ENCODE measurements at regions not wholly inside any gene's neighbourhood (a gene's known extent, or its start where the extent isn't known, plus 50 kb on each side); places are given as distances from the start of the nearest gene placed in this dataset.

GRCh38 chr10:33772370-33773252, 438.1 kb upstream of the NRP1 start:
- no peak for TF ChIP-seq CTCF (IDR thresholded peaks at IDR 0.05)

DNA sequence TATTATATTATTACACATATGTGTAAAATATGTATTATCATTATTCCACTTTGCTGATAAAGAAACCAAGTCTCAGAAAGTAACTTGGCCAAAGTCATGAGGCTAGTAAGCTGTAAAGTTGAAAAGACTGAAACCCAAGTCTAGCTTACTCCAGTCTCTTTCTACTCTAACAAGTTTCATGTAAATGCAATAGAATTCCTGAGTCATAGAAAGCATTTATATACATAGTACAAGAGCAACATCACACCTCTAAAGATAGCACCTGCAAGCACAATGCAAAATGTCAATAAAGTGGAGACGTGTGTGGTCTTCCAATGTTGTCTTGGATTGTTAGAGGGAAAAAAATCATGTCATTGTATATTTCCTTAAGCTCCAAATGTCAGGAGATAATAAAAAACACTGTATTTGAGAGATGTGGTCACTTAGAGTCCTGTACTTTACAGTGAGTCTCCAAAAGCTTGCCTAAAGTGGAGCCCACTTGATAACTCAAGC, 430.3 kb upstream of the NRP1 start:
- no peak for TF ChIP-seq CTCF (IDR thresholded peaks at IDR 0.05)

DNA sequence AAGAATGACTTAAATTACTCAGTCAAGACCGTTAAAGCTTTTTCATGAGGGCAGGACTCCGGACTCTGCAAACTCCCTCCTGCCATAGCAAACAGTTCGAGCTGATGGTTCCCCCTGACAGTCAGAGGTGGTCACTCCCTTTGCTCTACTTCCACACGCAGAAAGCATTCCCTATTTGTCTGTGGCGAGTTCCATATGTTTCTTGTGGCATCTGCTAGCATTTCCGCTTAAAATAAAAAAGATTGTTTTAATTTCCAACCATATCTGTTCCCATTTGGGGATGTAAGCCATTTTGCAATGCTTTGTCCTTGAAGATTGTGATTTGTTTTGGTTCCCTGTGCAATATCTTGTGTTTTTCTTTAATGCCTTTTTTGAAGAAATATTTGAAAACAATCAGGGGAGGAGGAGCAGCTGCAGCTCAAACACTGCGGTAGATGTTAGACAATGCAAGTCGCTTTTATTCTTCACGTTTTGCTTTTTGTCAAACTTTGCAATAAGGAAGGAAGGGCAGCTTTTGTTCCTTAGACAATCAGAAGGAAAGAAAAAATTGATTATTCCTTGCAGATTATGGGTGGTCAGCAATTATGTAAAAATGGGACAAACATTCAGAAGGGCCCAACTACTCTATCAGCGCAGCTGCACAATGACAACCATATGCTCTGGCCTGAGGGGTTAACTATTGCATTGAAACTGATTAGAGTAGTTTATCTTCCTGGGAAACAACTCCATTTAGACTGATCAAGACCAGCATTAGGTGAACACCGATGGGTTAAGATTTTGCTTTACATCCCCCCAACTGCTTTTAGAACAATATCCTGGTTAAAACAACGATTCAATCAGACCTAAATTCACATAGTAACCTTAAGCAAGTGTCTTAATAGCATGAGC, 425.8 kb upstream of the NRP1 start:
- TF ChIP-seq CTCF (IDR thresholded peaks at IDR 0.05), result no peak

GRCh38 chr10:33759191-33759590, 424.7 kb upstream of the NRP1 start:
- no peak for TF ChIP-seq CTCF (IDR thresholded peaks at IDR 0.05)

DNA sequence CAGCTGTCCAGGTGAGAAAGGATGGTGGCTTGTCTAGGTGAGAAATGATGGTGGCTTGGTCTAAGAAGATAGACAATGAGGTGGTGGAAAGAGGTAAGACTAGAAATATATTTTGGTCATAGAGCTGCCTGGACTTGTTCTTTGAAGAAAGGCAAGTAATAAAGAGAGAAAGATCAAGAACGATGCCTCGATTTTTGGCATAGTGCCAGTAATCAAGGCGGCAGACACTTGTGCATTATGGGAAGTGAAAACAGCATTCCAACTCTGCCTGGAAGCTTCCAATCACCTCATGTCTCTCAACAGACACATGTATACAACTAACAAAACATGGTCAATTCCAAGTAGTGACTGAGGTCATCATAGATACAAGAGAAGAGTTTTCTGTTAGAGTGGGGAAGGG, 423.8 kb upstream of the NRP1 start:
- TF ChIP-seq CTCF (IDR thresholded peaks at IDR 0.05), result no peak

DNA sequence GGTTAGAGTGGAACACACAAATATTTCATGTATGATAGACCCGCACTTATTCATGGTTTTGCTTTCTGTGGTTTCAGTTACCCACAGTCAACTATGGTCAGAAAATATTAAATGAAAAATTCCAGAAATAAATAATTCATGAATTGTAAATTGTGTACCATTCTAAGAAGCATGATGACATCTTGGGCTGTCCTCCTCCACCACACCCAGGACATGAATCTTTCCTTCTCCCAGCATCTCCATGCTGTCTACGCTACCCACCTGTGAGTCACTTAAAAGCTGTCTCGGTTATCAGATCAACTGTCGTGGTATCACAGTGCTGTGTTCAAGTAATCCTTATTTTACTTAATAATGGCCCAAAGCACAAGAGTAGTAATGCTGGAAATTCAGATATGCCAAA, 419.6 kb upstream of the NRP1 start:
- no peak for TF ChIP-seq CTCF (IDR thresholded peaks at IDR 0.05)

GRCh38 chr10:33753389-33753788, 418.9 kb upstream of the NRP1 start:
- no peak for TF ChIP-seq CTCF (IDR thresholded peaks at IDR 0.05)
